GM12892 (cell line): ENCODE measurements at regions not wholly inside any gene's neighbourhood (a gene's known extent, or its start where the extent isn't known, plus 50 kb on each side); places are given as distances from the start of the nearest gene placed in this dataset.

Experiments
- DNase-seq: peaks from one replicate; pipeline ENCODE4 v3.0.0; 2011; ENCODE audit not compliant: insufficient read length
- FAIRE-seq: peaks from 2 replicates; lab custom pipeline; 2011; peaks lifted over from hg19 to GRCh38; lab: Jason Lieb, UNC
- POLR2A ChIP-seq: IDR thresholded peaks from 2 replicates; pipeline ENCODE4 v1.6.1; 2011; ENCODE audit warnings: low read depth, low read length, control low read depth
- POLR2AphosphoS5 ChIP-seq: IDR thresholded peaks from 2 replicates; pipeline ENCODE4 v1.6.1; 2011; ENCODE audit warnings: low read depth, low read length, control low read depth
- TAF1 ChIP-seq: IDR thresholded peaks from 2 replicates; pipeline ENCODE4 v1.6.1; 2011; ENCODE audit warnings: low read depth, mild to moderate bottlenecking, control low read depth, low read length, borderline replicate concordance

GRCh38 chr9:115211413-115212124, 93.6 kb upstream of the TNC start:
- FAIRE-seq = peak; percentile 84
- TF ChIP-seq TAF1 (peak; percentile 79; the same call in 1 of the 2 replicates), POLR2A (peak; percentile 78), POLR2AphosphoS5 (peak; percentile 80)
- no peak for DNase-seq

GRCh38 chr9:115212125-115212605, 94.2 kb upstream of the TNC start:
- TF ChIP-seq POLR2A (no peak), TAF1 (no peak), POLR2AphosphoS5 (no peak)
- DNase-seq = no peak
- no peak for FAIRE-seq

- TF ChIP-seq POLR2A (peak; percentile 29; the same call in 1 of the 2 replicates), TAF1 (no peak), POLR2AphosphoS5 (peak; percentile 36; the same call in 1 of the 2 replicates)
- DNase-seq (no peak), FAIRE-seq (peak; percentile 73)
These were observed 94.9 kb upstream of the TNC start for GRCh38 chr9:115212832-115213231.

GRCh38 chr9:115213818-115214334, 95.9 kb upstream of the TNC start:
- TF ChIP-seq POLR2AphosphoS5 (no peak), POLR2A (no peak), TAF1 (no peak)
- no peak for DNase-seq
- FAIRE-seq = no peak

GRCh38 chr9:115216873-115217272, 98.9 kb upstream of the TNC start:
- no peak for FAIRE-seq
- no peak for DNase-seq
- TF ChIP-seq POLR2A = no peak
- TF ChIP-seq POLR2AphosphoS5 = no peak
- TF ChIP-seq TAF1 = no peak

- FAIRE-seq = no peak
- no peak for DNase-seq
- TF ChIP-seq POLR2AphosphoS5 (no peak), TAF1 (no peak), POLR2A (no peak)
These were observed 102.5 kb upstream of the TNC start for GRCh38 chr9:115220319-115221005.

- TF ChIP-seq TAF1 = no peak
- no peak for TF ChIP-seq POLR2A
- no peak for TF ChIP-seq POLR2AphosphoS5
- DNase-seq (no peak), FAIRE-seq (no peak)
These were observed 105.5 kb upstream of the TNC start for GRCh38 chr9:115223471-115223870.

- TF ChIP-seq POLR2A (no peak), TAF1 (no peak), POLR2AphosphoS5 (no peak)
- DNase-seq (no peak), FAIRE-seq (no peak)
These were observed 107.6 kb upstream of the TNC start for GRCh38 chr9:115225459-115226116.

- no peak for DNase-seq
- no peak for TF ChIP-seq TAF1
- no peak for TF ChIP-seq POLR2AphosphoS5
- TF ChIP-seq POLR2A = no peak
- FAIRE-seq = no peak
These were observed 108.2 kb upstream of the TNC start for GRCh38 chr9:115226152-115226551.

GRCh38 chr9:115229496-115229895, 111.5 kb upstream of the TNC start:
- no peak for FAIRE-seq
- TF ChIP-seq POLR2A (no peak), POLR2AphosphoS5 (no peak), TAF1 (no peak)

More at GRCh38 chr9:115229496-115229895, 111.5 kb upstream of the TNC start:
- DNase-seq = no peak
